ENCODE measurements at regions not wholly inside any gene's neighbourhood (a gene's known extent, or its start where the extent isn't known, plus 50 kb on each side); places are given as distances from the start of the nearest gene placed in this dataset.

DNA sequence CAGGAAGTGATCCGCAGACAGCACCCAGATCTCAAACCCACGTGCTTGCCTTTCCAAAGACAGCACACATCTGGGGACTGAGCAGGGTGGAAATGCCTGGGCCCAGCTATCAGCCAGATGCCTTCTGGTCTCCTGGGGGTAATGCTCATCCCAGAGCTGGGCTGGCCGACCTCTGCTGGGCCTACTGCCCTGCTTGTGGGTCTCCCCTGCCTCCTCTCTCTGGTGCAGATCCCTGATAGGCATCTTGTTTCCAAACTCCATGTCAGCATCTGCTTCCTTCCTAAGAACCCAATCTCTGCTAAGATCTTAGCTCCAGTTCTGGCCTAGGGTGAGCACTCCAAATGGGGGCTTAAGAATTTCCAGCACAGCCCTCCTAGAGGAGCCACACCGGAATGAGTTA lies 1043.0 kb downstream of the VRK1 start:
- DNase-seq: no peak
- no peak for ATAC-seq (replicated peaks)
- Mint-ChIP-seq H3K9me3 (no peaks in the 10 kb centered on the region), H3K36me3 (ENCODE audit: insufficient read depth) (no peaks in the 10 kb centered on the region), H3K4me3 (no peak overlapping the region), H3K27ac (no peak overlapping the region), H3K4me1 (ENCODE audit: low read depth in 2 of 2) (peaks cover 4 to 6% of the 10 kb centered on the region in 2 donors), H3K27me3 (peaks cover 6 to 19% of the 10 kb centered on the region in 2 donors)

GRCh38 chr14:97841762-97842161 lies 1044.6 kb downstream of the VRK1 start:
- no peak for ATAC-seq (replicated peaks)
- Mint-ChIP-seq H3K27me3 (peaks cover 6 to 19% of the 10 kb centered on the region in 2 donors), H3K4me1 (ENCODE audit: low read depth in 2 of 2) (peaks cover 4 to 6% of the 10 kb centered on the region in 2 donors), H3K36me3 (ENCODE audit: insufficient read depth) (no peaks in the 10 kb centered on the region), H3K9me3 (no peaks in the 10 kb centered on the region), H3K27ac (peak overlapping the region in 1 of 2 donors; percentile 32), H3K4me3 (no peak overlapping the region)
- no peak for DNase-seq

DNA sequence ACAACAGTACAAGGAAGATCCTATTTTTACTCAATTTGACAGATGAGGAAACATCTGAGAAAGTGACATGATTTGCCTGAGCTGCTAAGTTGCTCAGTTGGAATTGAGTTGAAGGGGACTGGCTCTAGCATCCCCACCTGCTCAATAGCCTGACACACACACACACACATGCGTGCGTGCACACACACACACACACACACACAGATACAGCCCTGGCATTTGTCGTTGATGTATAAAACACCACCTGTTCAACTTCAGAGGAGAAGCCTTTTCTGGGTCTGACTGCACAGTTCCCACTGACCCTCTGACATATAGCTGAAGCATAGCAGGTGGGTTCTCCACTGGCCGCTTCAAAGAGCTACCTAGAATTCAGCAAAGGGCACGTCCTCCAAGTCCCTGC lies 1045.9 kb downstream of the VRK1 start:
- Mint-ChIP-seq H3K4me1 (ENCODE audit: low read depth in 2 of 2) (peaks cover 4 to 6% of the 10 kb centered on the region in 2 donors), H3K36me3 (ENCODE audit: insufficient read depth) (no peaks in the 10 kb centered on the region), H3K27me3 (peaks cover 6 to 16% of the 10 kb centered on the region in 2 donors), H3K4me3 (no peak overlapping the region), H3K27ac (no peak overlapping the region), H3K9me3 (no peaks in the 10 kb centered on the region)
- no peak for ATAC-seq (replicated peaks)
- no peak for DNase-seq

DNA sequence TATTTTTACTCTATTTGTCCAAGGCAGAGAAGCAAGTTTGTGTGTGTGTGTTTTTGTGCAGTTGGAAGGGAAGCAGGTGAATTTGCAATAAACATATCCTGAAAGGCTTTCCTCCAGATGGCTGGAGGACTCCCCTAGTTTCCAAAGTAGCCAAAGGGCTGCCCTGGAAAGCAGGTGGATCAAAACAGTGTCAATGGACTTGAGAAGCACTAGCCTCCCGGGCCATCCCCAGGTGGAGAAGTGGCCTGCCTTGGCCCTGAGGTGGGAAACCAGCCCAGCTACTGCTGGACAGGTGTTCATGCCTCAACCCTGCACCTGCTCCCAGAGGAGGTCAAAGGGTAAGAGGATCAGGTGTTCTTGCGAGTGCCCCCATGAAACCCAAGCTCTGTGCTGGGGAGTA lies 1046.9 kb downstream of the VRK1 start:
- no peak for ATAC-seq (replicated peaks)

DNA sequence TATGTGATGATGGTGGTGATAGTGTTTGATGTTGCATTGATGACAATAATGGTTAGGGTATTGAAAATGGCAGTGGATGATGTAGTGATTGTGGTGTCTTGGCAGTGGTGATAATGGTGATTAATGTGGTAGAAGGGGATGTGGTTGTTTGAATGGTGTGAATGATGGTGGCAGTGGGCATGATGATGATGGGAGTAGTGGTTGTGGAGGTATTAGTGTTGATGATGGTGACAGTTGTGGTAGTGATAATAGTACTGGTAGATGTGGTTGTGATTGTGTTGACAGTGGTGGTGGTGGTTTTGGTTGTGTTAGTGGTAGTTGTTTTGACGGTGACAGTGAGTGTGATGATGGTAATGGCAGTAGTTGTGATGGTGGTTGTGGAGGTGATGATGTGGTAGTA lies 1049.0 kb downstream of the VRK1 start:
- H3K4me1 Mint-ChIP-seq (ENCODE audit: low read depth in 2 of 2): peaks cover 4 to 6% of the 10 kb centered on the region in 2 donors
- peaks cover 6 to 10% of the 10 kb centered on the region in 2 donors for H3K27me3 Mint-ChIP-seq
- H3K36me3 Mint-ChIP-seq (ENCODE audit: insufficient read depth): no peaks in the 10 kb centered on the region
- no peak overlapping the region for H3K27ac Mint-ChIP-seq
- no peaks in the 10 kb centered on the region for H3K9me3 Mint-ChIP-seq
- no peak overlapping the region for H3K4me3 Mint-ChIP-seq
- ATAC-seq (replicated peaks): peak; percentile 83
- peak; percentile 8 to 13 (median 12) for DNase-seq

More for the DNA sequence above, 1046.9 kb downstream of the VRK1 start:
- H3K4me3 Mint-ChIP-seq: no peak overlapping the region
- peaks cover 4 to 6% of the 10 kb centered on the region in 2 donors for H3K4me1 Mint-ChIP-seq (ENCODE audit: low read depth in 2 of 2)
- H3K27ac Mint-ChIP-seq: no peak overlapping the region
- peaks cover 6 to 10% of the 10 kb centered on the region in 2 donors for H3K27me3 Mint-ChIP-seq
- no peaks in the 10 kb centered on the region for H3K36me3 Mint-ChIP-seq (ENCODE audit: insufficient read depth)
- H3K9me3 Mint-ChIP-seq: no peaks in the 10 kb centered on the region
- DNase-seq: no peak

- Mint-ChIP-seq H3K27ac (no peak overlapping the region), H3K4me1 (ENCODE audit: low read depth in 2 of 2) (no peaks in the 10 kb centered on the region), H3K9me3 (no peaks in the 10 kb centered on the region), H3K4me3 (no peak overlapping the region), H3K36me3 (ENCODE audit: insufficient read depth) (no peaks in the 10 kb centered on the region), H3K27me3 (no peaks in the 10 kb centered on the region)
- DNase-seq (no peak), ATAC-seq (replicated peaks) (no peak)
These were observed 1051.3 kb downstream of the VRK1 start for GRCh38 chr14:97848317-97848980.

DNA sequence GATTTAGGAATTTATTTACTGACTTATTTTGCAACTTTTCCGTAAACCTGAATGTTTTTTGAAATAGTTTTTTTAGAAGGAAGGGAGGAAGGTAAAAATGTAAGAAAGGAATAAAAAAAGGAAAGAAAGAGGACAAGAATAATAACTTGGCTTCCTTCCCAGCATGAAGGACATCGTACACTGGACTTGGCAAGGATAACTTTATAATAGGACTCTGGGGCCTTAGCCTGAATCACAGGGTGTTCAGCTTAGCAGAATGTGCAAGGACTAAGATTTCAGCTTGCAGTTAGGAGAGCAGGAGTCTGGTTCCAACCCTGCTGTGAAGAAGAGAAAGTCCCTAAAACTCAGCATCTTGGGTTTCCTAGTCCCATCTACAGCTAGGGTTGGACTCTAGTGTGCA lies 1053.3 kb downstream of the VRK1 start:
- Mint-ChIP-seq H3K36me3 (ENCODE audit: insufficient read depth) (no peaks in the 10 kb centered on the region), H3K27me3 (peaks cover 0 to 9% of the 10 kb centered on the region in 2 donors), H3K4me1 (ENCODE audit: low read depth in 2 of 2) (no peaks in the 10 kb centered on the region), H3K27ac (no peak overlapping the region), H3K4me3 (no peak overlapping the region), H3K9me3 (no peaks in the 10 kb centered on the region)
- DNase-seq (no peak), ATAC-seq (replicated peaks) (no peak)

DNA sequence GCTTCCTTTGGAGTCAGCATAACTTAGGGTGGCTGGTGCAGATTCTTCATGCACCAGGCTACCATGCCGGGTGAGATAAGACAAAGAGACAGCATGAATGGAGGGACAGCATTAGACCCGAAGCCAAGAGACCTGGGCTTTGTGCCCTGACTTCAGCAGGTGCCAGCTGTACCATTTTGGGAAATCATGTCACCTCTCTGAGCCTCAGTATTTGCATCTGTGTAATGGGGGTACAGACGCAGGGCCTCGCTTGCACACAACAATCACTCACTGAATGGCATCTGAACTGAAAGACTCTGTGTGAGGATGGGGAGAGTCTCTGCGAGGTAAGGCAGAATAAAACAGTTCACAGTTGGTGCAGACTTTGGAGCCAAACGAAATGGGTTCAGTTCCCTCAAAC lies 1053.7 kb downstream of the VRK1 start:
- DNase-seq: no peak
- peaks cover 0 to 9% of the 10 kb centered on the region in 2 donors for H3K27me3 Mint-ChIP-seq
- H3K4me1 Mint-ChIP-seq (ENCODE audit: low read depth in 2 of 2): no peaks in the 10 kb centered on the region
- H3K36me3 Mint-ChIP-seq (ENCODE audit: insufficient read depth): no peaks in the 10 kb centered on the region
- no peak overlapping the region for H3K4me3 Mint-ChIP-seq
- no peaks in the 10 kb centered on the region for H3K9me3 Mint-ChIP-seq
- H3K27ac Mint-ChIP-seq: no peak overlapping the region
- no peak for ATAC-seq (replicated peaks)

GRCh38 chr14:97851428-97851995 lies 1054.3 kb downstream of the VRK1 start:
- Mint-ChIP-seq H3K4me3 (no peak overlapping the region), H3K36me3 (ENCODE audit: insufficient read depth) (no peaks in the 10 kb centered on the region), H3K27ac (no peak overlapping the region), H3K27me3 (peaks cover 0 to 9% of the 10 kb centered on the region in 2 donors), H3K4me1 (ENCODE audit: low read depth in 2 of 2) (no peaks in the 10 kb centered on the region), H3K9me3 (no peaks in the 10 kb centered on the region)
- DNase-seq: no peak
- no peak for ATAC-seq (replicated peaks)

- Mint-ChIP-seq H3K36me3 (ENCODE audit: insufficient read depth) (no peaks in the 10 kb centered on the region), H3K27me3 (peaks cover 0 to 9% of the 10 kb centered on the region in 2 donors), H3K9me3 (no peaks in the 10 kb centered on the region), H3K4me1 (ENCODE audit: low read depth in 2 of 2) (no peaks in the 10 kb centered on the region), H3K4me3 (no peak overlapping the region), H3K27ac (no peak overlapping the region)
- ATAC-seq (replicated peaks) (no peak), DNase-seq (no peak)
These were observed 1057.7 kb downstream of the VRK1 start for GRCh38 chr14:97854918-97855317.

GRCh38 chr14:97866195-97866594 lies 1069.0 kb downstream of the VRK1 start:
- no peaks in the 10 kb centered on the region for H3K4me1 Mint-ChIP-seq (ENCODE audit: low read depth in 2 of 2)
- peaks cover 0 to 1% of the 10 kb centered on the region in 2 donors for H3K27me3 Mint-ChIP-seq
- DNase-seq (no peak), ATAC-seq (replicated peaks) (no peak)
- no peak overlapping the region for H3K27ac Mint-ChIP-seq
- no peak overlapping the region for H3K4me3 Mint-ChIP-seq
- no peaks in the 10 kb centered on the region for H3K36me3 Mint-ChIP-seq (ENCODE audit: insufficient read depth)
- no peaks in the 10 kb centered on the region for H3K9me3 Mint-ChIP-seq

DNA sequence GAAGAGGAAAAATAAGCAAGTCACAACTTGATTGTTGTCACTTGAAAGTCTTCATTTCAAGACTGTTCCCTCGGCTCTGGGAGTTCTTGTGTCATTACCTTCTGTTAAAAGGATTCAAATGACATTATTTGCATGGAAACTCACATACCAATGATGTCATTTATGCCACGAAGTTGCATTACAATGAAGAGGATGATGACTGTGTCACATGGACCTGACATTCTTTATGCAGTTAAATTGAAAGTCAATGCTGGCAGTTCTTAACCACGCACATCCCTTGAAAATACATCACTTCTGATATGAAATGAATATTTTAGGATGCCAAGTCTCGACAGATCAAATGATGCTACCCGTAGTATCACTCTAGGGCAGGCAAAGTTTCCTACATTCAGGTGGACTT lies 1069.5 kb downstream of the VRK1 start:
- H3K27ac Mint-ChIP-seq: no peak overlapping the region
- no peak overlapping the region for H3K4me3 Mint-ChIP-seq
- H3K9me3 Mint-ChIP-seq: no peaks in the 10 kb centered on the region
- ATAC-seq (replicated peaks): no peak
- H3K36me3 Mint-ChIP-seq (ENCODE audit: insufficient read depth): no peaks in the 10 kb centered on the region
- DNase-seq: no peak
- H3K4me1 Mint-ChIP-seq (ENCODE audit: low read depth in 2 of 2): no peaks in the 10 kb centered on the region
- peaks cover 4 to 6% of the 10 kb centered on the region in 2 donors for H3K27me3 Mint-ChIP-seq

DNA sequence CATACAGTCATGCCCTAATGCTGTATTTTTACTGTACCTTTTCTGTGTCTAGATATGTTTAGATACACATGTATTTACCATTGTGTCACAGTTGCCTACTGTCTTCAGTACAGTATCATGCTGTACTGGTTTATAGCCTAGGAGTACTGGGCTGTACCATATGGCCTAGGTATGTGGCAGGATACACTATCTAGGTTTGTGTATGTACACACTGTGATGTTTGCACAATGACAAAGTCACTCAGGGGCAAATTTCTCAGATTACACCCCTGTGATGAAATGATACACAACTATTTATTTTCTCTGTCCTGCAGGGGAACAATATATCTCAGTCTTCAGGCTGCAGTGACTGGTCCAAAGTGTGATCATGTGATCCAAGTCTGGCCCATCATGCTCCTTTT lies 1076.1 kb downstream of the VRK1 start:
- Mint-ChIP-seq H3K36me3 (ENCODE audit: insufficient read depth) (no peaks in the 10 kb centered on the region), H3K27me3 (peaks cover 5 to 14% of the 10 kb centered on the region in 2 donors), H3K4me3 (no peak overlapping the region), H3K4me1 (ENCODE audit: low read depth in 2 of 2) (peaks cover 0 to 14% of the 10 kb centered on the region in 2 donors), H3K9me3 (no peaks in the 10 kb centered on the region), H3K27ac (no peak overlapping the region)
- no peak for ATAC-seq (replicated peaks)
- DNase-seq: no peak

DNA sequence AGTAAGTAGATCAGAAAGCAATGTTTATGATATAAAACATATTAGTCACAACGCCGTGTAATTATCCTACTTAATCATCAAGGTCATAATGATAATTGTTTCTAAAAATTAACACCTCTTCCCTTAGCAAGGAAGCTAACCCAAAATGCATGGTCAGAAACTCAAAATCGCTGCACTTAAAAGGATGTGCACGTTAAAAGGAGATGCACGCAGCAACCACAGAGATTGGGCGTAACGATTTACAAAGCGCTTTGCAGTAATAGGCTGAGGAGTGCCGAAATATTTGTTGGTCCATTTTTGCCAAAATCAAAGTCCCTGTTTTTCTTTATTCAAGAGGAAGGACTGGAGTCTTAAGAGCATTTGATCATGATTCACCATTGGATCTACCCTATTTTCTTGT lies 1077.2 kb downstream of the VRK1 start:
- peaks cover 4 to 19% of the 10 kb centered on the region in 2 donors for H3K4me1 Mint-ChIP-seq (ENCODE audit: low read depth in 2 of 2)
- peaks cover 5 to 14% of the 10 kb centered on the region in 2 donors for H3K27me3 Mint-ChIP-seq
- H3K4me3 Mint-ChIP-seq: no peak overlapping the region
- no peaks in the 10 kb centered on the region for H3K9me3 Mint-ChIP-seq
- H3K36me3 Mint-ChIP-seq (ENCODE audit: insufficient read depth): no peaks in the 10 kb centered on the region
- H3K27ac Mint-ChIP-seq: no peak overlapping the region
- DNase-seq: no peak
- no peak for ATAC-seq (replicated peaks)
